WTC11 (cell line): ENCODE measurements at regions not wholly inside any gene's neighbourhood (a gene's known extent, or its start where the extent isn't known, plus 50 kb on each side); places are given as distances from the start of the nearest gene placed in this dataset.

Experiments
- CBFB ChIP-seq: sonication (generic); formaldehyde crosslinking; IDR thresholded peaks from 2 replicates; pipeline ENCODE4 v1.8.1; 2022; ENCODE audit warnings: mild to moderate bottlenecking, low read depth, missing genetic modification reagents
- CREB1 ChIP-seq: sonication (generic); formaldehyde crosslinking; IDR thresholded peaks from 2 replicates; pipeline ENCODE4 v1.8.0; 2023; ENCODE audit warnings: mild to moderate bottlenecking, missing genetic modification reagents
- NR2C2 ChIP-seq: sonication (generic); formaldehyde crosslinking; IDR thresholded peaks from 2 replicates; pipeline ENCODE4 v1.8.0; 2022; ENCODE audit warnings: mild to moderate bottlenecking, missing genetic modification reagents
- RORB ChIP-seq: fragments of 250-450 bp; sonication (Bioruptor Pico); IDR thresholded peaks from 2 replicates; pipeline ENCODE4 v1.9.0; 2021; ENCODE audit warnings: mild to moderate bottlenecking
- SP1 ChIP-seq: sonication (generic); formaldehyde crosslinking; conservative IDR thresholded peaks from 2 replicates; pipeline ENCODE4 v1.8.1; 2022; ENCODE audit warnings: missing genetic modification reagents
- TCF7 ChIP-seq: sonication (generic); formaldehyde crosslinking; IDR thresholded peaks from 2 replicates; pipeline ENCODE4 v1.8.0; 2022; ENCODE audit warnings: mild to moderate bottlenecking, low read depth, missing genetic modification reagents, moderate library complexity
- TP53 ChIP-seq: sonication (generic); formaldehyde crosslinking; IDR thresholded peaks from 2 replicates; pipeline ENCODE4 v1.8.1; 2023; ENCODE audit warnings: mild to moderate bottlenecking, missing genetic modification reagents
- ZNF423 ChIP-seq: fragments of 250-450 bp; sonication (Bioruptor Pico); IDR thresholded peaks from 2 replicates; pipeline ENCODE4 v2.1.2; 2022; ENCODE audit warnings: mild to moderate bottlenecking, moderate library complexity
- TF ChIP-seq, protein P1 (sequence below): fragments of 200-600 bp; IDR thresholded peaks from 2 replicates; pipeline ENCODE4 v1.8.0; 2022; ENCODE audit warnings: antibody characterized with exemption
- TF ChIP-seq, protein P2 (sequence below): sonication (generic); formaldehyde crosslinking; conservative IDR thresholded peaks from 2 replicates; pipeline ENCODE4 v1.8.1; 2022; ENCODE audit warnings: mild to moderate bottlenecking, missing genetic modification reagents
- TF ChIP-seq, protein P3 (sequence below): sonication (generic); formaldehyde crosslinking; IDR thresholded peaks from 2 replicates; pipeline ENCODE4 v1.8.0; 2023; ENCODE audit warnings: missing genetic modification reagents

DNA sequence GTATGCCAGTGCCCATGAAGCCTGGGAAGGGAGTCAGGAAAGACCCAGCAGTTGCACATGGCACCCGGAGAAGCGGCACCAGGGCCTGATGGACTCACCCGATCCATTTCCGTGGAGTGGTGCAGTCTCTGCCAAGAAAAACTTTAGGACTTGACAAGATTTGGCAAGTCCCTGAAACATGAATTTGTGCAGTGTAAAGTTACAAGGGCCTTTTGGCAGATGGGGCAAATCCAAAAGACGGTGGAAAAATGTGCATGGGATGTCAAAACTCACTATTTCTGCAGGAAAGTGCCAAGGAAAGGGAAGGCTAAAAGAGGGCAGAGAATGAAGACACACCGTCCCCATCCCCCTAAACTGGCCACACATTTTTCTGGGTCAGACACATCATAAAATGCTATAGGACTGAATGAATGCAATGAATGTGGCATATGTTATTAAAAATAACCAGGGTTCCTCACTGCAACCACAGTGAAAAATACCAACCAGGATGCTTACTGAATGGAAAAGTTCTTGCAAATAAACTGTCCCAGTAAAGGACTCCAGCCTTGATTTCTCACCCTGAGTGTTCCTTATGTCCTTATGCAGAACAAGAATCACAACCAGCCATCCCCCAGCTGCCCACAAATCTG lies 173.5 kb upstream of the SIX2 start:
- TF ChIP-seq, protein P1, sequence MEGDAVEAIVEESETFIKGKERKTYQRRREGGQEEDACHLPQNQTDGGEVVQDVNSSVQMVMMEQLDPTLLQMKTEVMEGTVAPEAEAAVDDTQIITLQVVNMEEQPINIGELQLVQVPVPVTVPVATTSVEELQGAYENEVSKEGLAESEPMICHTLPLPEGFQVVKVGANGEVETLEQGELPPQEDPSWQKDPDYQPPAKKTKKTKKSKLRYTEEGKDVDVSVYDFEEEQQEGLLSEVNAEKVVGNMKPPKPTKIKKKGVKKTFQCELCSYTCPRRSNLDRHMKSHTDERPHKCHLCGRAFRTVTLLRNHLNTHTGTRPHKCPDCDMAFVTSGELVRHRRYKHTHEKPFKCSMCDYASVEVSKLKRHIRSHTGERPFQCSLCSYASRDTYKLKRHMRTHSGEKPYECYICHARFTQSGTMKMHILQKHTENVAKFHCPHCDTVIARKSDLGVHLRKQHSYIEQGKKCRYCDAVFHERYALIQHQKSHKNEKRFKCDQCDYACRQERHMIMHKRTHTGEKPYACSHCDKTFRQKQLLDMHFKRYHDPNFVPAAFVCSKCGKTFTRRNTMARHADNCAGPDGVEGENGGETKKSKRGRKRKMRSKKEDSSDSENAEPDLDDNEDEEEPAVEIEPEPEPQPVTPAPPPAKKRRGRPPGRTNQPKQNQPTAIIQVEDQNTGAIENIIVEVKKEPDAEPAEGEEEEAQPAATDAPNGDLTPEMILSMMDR, result no peak
- TF ChIP-seq CBFB (CRISPR knock-in tag) (no peak), TP53 (CRISPR knock-in tag) (no peak), TCF7 (no peak), CREB1 (CRISPR knock-in tag) (no peak), SP1 (CRISPR knock-in tag) (no peak), ZNF423 (no peak), RORB (CRISPR knock-in tag) (no peak), NR2C2 (CRISPR knock-in tag) (no peak)
- TF ChIP-seq, protein P2, sequence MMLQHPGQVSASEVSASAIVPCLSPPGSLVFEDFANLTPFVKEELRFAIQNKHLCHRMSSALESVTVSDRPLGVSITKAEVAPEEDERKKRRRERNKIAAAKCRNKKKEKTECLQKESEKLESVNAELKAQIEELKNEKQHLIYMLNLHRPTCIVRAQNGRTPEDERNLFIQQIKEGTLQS (CRISPR knock-in tag), result no peak
- TF ChIP-seq, protein P3, sequence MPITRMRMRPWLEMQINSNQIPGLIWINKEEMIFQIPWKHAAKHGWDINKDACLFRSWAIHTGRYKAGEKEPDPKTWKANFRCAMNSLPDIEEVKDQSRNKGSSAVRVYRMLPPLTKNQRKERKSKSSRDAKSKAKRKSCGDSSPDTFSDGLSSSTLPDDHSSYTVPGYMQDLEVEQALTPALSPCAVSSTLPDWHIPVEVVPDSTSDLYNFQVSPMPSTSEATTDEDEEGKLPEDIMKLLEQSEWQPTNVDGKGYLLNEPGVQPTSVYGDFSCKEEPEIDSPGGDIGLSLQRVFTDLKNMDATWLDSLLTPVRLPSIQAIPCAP (CRISPR knock-in tag), result no peak
